T follicular helper cell (primary cell): ENCODE measurements at regions not wholly inside any gene's neighbourhood (a gene's known extent, or its start where the extent isn't known, plus 50 kb on each side); places are given as distances from the start of the nearest gene placed in this dataset.

Experiments used
- DNase-seq: peaks from one replicate; pipeline ENCODE4 v3.0.0-alpha.2; 2020; ENCODE audit warnings: low read depth

GRCh38 chr7:1286946-1287645, 54.4 kb downstream of the UNCX start:
- no peak for DNase-seq

GRCh38 chr7:1287752-1288201, 55.1 kb downstream of the UNCX start:
- DNase-seq: no peak

DNA sequence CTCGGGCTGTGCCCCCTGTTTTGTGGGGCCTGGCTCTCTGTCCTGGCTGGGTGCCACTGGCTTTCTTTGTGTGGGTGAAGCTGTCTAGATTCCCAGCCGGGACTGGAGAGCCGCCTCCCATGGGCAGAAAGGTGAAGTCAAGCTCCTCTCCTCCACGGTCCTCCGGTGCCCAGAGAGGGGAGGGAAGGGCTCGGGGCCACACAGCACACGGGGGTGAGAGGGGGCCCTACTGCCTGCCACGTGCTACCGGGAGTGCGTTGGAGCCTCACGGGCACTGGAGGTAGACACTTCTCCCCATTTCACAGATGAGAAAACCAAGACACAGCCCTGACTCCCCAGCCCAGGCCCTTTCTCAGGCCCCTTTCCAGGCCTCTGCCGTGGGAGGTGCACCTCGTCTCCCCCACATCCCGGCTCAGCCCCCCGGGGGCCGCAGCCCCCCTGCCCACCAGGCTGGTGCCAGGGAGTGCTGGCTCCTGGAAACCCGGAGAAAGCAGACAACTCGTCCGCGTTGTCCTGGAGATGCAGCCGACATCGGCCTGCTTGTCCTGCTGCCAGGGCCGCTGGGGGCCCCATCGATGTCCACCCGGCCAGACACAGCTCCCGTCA, 55.8 kb downstream of the UNCX start:
- DNase-seq: no peak

DNA sequence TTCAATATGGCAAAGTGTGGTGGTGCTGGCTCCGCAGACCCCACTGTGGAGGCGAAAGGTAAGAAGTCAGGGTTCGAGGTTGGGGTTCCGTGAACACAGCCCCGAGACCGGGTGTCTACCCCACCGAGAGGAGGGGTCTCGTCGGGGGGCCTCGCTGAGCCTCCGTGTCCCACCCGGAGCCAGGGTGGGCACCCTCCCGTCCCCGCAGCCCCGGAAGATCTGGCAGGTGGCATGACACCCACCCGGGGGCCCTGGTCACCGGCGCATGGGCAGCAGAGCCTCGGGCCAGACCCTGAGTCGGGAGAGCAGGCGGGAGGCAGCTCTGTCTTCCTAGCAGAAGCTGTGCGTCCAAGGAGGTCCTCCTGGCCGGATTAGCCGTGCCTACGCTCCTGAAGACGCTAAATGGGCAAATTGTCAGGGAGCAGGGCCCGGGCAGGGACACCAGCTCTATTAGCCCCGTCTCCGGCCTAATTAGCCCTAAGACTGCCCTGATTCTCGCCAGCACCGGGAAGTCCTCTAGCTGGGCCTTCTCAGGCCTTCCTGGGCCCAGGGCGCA, 56.4 kb downstream of the UNCX start:
- no peak for DNase-seq

- no peak for DNase-seq
Observed at GRCh38 chr7:1289666-1290025, 57.0 kb downstream of the UNCX start.

DNA sequence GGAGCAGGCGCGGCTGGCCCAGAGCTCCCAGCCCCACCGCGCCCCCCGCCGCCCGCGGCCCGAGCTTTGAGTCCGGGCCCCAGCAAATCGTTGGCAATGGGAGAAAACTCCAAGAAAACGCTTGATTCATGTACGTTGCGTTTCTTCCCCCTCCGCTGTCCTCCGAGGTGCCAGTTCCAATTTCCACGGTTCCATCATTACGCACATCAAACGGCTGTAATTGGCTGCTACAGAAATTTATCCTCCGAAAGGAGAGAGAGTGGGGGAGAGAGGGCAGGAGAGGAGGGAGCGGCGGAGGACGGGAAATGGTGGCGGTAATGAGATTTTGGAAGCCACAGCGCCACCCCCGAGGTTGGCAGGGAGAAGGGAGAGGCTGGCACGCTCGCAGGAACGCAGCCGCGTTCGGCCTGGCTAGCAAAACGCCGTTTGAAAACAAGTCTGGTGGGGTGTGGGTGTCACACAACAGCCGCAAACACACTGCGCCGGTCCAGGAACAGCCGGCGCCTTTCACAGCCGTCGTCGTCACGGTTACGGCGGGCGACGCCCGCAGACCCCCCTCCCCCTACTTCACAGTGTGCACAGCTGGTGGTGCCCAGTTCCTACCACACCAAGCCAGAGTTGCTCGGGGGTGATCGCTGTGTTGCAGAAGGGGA, 57.5 kb downstream of the UNCX start:
- DNase-seq: no peak

DNA sequence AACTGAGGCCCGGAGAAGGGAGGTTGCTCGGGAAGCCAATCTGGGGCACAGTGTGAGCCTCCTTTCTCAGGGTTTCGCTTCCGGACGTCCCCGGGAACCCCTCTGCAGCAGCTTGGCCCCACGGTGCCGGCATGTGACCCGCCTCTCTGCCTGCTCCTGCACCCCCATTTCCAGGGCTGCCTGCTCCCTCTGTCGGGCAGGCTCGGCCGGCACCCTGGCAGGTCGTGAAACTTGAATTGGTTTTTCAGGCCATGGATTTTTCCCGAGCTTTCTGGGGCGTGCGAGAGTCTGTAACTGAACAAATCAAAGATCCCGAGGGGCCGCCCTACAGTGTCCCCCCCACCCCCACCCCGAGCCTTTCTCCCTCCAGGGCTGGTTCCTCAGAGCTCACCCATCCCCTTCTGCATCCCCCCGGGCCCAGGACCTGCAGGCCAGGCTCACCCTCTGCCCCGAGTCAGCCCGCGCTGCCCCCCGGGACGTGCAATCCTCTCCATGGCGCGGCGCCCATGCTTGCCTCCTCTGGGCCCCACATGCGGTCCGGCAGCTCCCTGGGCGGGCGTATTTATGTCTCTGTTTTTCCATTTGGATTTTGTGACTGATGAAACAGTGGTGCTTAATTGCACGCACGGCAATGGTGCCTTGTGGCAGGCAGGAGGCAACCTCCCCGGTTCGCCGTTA, 58.1 kb downstream of the UNCX start:
- no peak for DNase-seq

- DNase-seq: no peak
Observed at GRCh38 chr7:1291357-1291689, 58.7 kb downstream of the UNCX start.

DNA sequence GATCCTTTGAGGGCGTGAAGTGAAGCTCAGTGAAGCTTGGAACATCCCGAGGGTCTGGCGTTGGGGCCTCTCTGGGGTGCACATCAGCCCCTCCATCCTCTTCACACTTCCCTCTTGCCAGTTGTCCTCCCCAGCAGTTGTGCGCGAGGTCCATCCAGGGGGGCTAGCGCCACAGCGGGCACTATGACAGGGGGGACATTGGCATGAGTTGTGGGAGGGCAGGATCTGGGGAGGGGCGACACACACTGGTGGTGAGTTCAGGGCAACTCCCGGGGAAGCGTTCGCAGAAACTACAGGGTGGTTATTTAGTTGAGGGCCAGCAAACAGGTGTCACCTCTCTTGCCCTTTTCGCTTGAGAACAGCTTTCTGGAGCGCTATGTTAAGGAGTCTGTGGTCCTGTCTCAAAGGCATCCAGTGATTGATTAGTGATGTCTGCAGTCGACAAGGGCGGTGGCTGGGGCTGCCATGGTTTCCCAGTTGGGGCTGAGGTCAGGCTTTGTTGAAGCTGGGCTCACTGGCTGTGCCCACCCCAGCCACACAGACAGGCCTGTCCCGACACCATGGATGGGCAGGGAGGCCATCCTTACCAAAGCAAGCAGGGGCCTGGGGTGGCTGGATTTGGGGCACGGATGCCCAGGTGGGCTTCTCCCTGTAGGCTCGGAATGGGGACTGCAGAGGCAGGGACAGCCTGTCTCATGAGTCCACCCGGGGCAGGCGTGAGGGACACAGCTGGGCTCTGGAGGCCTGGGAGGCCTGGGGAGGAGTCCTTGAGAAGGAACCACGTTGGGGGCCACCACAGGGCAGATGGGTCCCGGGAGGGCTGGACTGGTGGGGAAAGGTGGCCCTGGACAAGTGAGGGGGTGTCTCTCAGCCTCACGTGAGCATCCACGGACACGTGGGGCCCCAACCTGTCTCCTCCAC, 59.4 kb downstream of the UNCX start:
- DNase-seq: no peak

DNA sequence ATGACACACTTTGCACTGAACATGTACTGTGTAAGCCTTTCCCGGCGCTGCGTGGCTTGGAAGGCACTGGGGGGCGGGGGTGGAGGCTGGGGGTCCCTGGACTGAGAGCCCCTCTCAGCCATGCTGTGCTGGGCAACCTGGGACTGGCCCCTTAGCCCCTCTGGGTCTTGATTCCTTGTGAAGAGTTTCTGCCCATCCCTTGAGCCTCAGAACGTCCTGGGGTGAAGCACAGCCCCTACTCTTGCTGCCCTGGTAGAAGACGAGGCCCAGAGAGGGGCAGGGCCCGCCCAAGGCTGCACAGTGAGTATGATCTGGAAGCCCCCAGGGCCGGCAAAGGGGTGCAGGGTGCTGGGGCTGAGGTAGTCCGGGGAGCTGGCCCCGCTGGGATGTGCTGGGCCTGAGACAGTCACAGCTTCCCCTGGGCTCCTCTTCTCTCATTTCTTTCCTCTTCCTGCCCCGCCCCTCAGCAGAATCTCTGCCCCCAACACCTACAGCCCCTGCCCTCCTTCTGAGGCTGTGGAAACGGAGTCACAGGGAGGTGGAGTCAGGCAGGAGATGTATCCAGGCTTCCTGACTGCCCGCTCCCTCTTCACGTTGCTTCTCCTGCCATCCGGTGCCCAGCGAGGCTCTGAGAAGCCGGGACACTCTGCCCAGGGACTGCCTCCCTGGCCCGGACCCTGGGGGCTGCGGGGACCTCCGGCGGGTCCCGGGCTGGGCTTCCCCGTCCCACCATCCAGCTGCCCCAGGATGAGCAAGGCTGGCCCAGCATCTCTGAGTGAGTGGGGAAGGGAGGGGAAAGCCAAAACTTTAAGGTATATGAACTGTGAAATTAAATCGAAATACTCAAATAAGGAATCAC, 60.5 kb downstream of the UNCX start:
- DNase-seq: no peak

GRCh38 chr7:1293950-1294411, 61.3 kb downstream of the UNCX start:
- no peak for DNase-seq

- no peak for DNase-seq
Observed at GRCh38 chr7:1295776-1296355, 63.2 kb downstream of the UNCX start.

- no peak for DNase-seq
Observed at GRCh38 chr7:1296356-1296981, 63.8 kb downstream of the UNCX start.

DNA sequence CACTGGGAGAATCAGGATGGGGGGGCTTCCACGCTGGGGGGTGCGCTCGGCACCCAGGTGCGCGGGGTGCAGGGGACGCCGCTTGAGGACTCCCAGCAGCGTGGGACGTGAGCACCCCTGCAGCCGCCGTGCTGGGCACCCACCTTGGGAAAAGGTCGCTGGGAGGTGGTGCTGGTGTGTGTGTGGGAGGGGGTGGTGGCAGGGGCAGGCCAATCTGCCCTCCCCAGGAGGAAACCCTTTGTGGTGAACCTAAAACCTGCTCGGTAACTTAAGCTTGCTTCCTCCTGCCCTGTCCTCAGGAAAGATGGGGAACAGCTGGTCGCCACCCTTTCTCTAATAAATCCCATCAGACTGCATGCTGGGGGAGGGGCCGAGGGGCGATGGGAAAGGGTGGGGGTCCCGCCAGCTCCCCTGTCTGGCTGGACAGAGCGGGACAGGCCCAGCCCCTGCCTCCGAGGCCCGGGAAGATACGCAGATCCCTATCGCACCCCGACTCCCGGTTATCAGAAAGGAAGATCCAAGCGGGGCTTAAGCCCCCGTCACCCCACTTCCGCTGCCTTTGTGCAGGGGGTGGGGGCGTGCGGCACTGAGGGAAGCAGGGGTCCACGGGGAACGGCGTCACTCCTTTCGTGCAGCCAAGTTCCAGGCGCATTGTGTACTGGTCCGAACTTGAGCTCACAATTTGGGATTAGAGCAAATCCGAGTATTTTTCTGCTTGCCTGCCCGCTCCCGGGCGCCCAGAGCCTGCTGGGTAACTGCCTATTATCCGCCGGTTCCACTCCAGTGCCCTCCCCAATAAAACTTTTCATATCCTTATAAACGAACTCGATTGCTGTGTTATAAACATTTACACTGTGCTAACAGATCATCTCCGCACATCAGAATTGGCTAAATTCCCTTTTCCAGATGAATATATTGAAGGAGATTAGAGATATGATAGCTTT, 64.6 kb downstream of the UNCX start:
- no peak for DNase-seq

DNA sequence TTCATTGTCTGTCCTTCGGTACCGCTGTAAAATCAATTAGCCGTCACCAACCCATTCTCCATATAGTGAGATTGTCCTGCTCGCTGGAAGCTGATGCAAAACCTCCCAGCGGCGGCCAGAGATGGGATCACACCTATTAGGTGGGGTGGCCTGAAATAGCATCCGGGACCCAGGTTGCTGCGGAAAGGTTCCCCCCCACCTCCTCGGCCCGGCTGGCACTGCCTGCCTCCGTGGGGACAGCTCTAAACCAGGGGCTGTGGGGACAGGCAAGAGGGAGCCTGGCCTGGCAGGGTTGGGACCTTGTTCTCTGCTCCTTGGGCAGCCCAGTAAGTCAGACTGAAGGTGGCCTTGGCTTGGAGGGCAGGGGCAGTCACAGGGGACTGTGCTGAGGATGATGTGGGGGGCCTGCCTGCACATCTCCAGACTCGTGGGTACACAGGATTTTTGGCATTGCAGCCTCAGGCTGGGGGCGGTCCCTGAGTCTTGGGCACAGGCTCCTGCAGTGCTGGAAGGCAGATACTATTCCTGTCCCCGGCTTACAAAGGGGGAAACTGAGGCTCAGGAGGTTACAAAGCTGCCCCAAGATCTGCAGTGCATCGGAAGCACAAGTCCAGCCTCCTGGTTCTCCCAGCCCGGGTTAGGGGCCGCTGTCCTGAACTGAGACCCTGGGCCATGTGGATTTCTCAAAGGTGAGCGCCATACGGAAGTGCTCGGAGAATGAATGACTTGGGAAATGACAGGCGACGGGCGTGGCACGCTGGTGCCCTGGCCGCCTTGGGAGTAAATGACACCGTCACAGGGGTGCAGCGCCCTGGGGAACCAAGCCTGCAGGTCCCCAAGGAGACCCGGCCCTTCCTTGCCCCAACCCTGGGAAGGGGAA, 65.6 kb downstream of the UNCX start:
- no peak for DNase-seq

- no peak for DNase-seq
Observed at GRCh38 chr7:1298931-1299885, 66.5 kb downstream of the UNCX start.
